NB4 (cell line): ENCODE measurements at regions not wholly inside any gene's neighbourhood (a gene's known extent, or its start where the extent isn't known, plus 50 kb on each side); places are given as distances from the start of the nearest gene placed in this dataset.

Experiments
- CTCF ChIP-seq: IDR thresholded peaks from one replicate; pipeline ENCODE4 v1.5.1; 2012; ENCODE audit warnings: low read depth, low read length
- POLR2A ChIP-seq: IDR thresholded peaks from 2 replicates; pipeline ENCODE4 v1.6.1; 2011; ENCODE audit warnings: mild to moderate bottlenecking; ENCODE audit not compliant: insufficient read length; ENCODE audit errors: extremely low read depth

DNA sequence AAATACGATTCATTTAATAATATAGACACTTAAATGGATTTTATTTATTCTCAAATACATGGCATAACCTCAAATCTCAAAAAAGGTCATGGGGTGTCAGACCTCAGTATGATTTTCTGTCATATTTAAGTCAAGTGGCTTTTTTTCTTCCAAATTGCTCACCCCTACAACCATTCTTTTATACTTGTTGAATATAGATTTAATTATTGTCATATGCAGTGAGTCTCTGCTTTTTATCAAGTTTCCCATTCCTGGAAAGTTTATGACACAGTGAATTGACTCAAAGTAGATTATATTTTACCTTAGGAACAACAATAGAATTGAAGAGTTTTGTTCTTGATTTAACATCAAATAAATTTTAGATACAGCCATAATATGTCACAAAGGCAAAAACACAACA lies 59.5 kb upstream of the IRF2BP2 start:
- no peak for TF ChIP-seq CTCF
- TF ChIP-seq POLR2A, result no peak
